Renal pelvis (tissue), 1 donor: ENCODE measurements at regions not wholly inside any gene's neighbourhood (a gene's known extent, or its start where the extent isn't known, plus 50 kb on each side); places are given as distances from the start of the nearest gene placed in this dataset.

Source experiments
- DNase-seq: peaks from one replicate; pipeline ENCODE4 v3.0.0-alpha.2; 2013

DNA sequence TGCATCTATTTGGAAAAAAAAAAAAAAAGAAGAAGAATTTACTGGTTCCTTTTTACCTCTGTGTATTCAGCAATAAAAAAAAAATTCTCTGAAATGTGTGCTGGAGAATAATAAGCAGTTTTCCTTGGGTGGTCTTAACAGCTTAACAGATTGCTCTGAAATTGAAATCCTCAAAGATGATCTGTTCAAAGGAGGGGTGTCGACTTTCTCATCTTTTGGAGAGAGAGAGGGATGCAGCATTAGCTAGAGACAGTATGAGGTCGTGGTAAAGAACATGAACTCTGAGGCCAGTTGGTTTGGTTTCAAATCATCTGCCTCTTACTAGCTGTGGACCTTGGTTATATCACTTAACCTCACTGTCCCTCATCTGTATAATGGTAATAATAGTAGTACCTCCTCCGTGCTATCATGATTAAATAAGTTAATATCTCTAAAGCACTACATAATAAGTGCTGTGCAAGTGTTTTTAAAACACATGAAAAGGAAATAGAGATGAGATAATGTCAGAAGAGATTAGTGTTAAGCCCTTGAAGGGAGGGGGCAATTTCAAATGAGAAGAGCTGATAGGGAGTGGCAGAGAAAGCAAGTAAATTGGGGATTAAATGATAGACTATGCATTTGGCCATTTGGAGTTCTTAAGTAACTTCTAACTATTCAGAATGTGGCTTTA lies 109.9 kb upstream of the LIMCH1 start:
- no peak for DNase-seq

DNA sequence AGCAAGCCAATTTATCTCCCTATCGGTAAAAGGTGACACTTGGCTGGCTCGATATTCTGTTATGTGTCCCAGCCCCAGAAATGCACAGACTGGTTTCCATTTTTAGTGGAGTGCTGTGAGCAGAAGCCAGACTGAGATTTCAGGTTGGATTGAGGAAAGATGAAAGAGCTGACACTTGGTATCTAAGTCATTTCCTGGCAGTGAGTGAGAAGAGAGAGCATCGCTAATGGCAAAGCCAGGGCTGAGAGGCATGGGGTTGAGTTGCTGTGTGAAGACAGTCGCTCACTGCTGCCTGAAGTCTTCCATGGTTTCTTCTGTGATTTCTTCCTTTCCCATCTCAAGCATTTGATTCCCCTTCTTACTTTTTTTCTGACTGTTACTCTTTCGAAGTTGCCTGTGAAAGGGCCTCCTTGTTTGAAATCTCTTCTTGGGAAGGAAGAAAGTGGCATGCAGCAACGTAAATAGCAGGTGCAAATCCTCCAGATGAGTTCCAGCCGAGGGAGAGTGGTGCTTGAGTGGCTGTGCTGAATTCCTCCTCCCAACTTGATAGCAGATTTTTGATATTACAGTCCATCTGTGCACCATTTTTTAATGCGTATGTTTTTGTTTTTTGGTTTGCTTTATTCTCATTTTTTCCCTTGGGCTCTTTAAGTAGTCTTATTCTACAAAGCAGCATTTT lies 109.2 kb upstream of the LIMCH1 start:
- DNase-seq = no peak

DNA sequence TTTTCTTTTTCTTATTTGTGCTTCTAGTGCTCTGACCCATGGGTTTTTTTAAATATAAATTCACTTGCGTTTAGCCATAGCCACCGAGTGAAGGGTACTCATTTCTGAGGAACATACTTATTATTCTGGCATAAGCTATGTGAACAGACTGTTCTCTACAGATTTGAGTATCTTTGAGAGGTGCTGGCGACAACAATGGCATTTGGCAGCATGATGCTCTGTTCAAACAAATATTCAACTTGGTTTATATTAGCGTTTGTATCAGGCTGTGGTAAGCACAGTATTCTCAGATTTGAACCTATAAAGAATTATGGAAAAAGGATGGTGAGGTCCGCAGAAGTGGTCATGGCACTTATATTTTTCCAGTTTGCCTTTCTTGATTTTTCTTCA lies 108.7 kb upstream of the LIMCH1 start:
- DNase-seq = no peak

DNA sequence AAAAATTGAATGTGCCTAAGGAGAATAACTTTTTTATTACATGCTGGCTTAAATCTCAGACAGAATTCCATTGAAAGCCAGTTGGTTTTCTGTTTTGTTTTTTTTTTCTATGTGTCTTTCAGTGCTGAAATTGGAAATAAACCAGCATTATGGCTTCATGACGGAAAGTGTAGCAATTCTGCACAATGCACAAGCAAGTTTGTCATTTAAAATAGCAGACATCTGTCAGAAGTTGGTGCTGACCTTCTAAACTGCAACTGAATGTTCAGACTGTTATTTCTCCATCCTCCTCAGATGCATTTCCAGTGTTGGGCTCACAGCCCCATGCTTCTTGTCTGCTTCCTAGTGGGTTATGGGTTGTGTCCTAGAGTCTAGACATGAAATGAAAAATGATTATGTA lies 107.2 kb upstream of the LIMCH1 start:
- DNase-seq = no peak

- no peak for DNase-seq
Observed at GRCh38 chr4:41431276-41431675, 106.7 kb upstream of the LIMCH1 start.

GRCh38 chr4:41432219-41432618 lies 105.7 kb upstream of the LIMCH1 start:
- no peak for DNase-seq

DNA sequence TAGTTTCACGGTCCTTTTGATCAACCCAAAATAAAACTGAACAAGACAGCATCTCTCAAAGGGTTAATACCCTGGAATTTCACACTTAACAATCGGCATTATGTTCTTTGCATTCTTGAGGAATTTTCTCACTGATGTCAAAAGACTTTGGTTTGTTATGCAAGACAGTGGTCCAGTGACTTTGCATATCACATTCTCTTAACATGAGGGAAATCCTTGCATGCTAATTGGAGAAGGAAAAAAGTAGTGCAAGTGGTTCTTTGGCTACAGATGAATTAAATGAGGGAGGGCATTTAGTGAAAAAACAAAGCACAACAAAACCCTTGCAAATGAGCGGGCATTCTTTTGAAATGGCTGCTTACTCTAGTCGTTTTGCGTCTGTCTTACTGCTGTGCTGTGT lies 105.1 kb upstream of the LIMCH1 start:
- no peak for DNase-seq

GRCh38 chr4:41433361-41433760 lies 104.6 kb upstream of the LIMCH1 start:
- no peak for DNase-seq

DNA sequence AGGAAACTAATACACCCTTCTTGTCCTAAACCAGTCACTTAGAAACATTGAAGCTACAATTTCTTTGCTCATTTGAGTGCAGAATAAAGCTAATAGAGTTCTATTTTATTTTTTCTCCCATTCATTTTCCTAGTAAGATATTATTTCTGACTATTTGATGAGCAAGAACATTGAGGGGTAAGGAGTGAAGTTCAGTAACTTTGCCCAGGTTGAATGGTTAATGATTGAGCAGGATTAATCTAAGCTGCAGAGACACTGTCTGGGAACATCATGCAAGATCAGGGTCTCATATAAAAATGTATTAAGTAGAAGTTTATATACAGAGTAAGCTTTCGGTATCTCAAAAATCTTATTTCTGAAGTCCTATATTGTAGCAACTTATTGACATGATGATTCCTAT lies 102.4 kb upstream of the LIMCH1 start:
- no peak for DNase-seq

DNA sequence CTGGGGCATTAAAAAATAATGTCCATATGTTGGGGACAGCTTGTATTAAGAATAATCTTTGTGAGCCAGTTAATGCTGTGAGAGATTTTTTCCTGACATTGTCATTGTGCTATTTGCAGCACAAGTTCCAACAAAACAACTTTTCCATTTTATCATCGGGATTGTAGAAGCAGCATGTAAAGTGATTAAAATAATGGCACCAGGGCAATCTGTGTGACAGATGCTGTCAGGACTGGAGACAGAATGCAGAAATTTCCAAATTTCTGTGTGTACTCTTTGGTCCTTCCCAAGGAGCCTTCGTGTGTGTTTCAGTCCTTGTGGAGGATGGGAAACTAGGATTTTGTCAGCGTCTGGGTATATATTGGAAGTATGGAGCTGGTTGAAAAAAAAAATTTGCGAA lies 101.5 kb upstream of the LIMCH1 start:
- no peak for DNase-seq

GRCh38 chr4:41437111-41437536 lies 100.8 kb upstream of the LIMCH1 start:
- DNase-seq = peak; percentile 70

- no peak for DNase-seq
Observed at GRCh38 chr4:41438931-41439297, 99.0 kb upstream of the LIMCH1 start.

GRCh38 chr4:41442810-41443209 lies 95.1 kb upstream of the LIMCH1 start:
- DNase-seq = no peak

- no peak for DNase-seq
Observed at GRCh38 chr4:41443340-41444079, 94.4 kb upstream of the LIMCH1 start.

GRCh38 chr4:41446391-41446790 lies 91.6 kb upstream of the LIMCH1 start:
- DNase-seq = no peak

GRCh38 chr4:41446981-41447725 lies 90.8 kb upstream of the LIMCH1 start:
- no peak for DNase-seq

DNA sequence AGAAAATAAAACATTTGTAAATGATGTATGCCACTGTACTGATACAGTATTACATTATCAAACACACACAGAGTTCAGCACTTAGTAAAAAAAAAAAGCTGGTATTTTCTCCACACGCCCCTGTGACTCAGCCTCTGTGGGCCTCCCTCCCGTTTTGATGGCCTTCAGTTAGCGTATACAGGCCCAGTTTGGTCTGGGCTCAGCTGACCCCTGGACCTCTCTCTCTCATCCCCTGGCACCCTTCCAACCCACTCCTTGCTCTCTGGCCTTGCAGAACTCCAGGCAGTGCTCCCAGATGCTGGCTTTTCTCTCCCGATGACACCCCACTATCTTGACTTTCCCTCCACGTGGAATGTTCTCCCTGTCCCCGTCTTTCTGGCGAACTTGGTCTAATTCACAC lies 89.0 kb upstream of the LIMCH1 start:
- no peak for DNase-seq

DNA sequence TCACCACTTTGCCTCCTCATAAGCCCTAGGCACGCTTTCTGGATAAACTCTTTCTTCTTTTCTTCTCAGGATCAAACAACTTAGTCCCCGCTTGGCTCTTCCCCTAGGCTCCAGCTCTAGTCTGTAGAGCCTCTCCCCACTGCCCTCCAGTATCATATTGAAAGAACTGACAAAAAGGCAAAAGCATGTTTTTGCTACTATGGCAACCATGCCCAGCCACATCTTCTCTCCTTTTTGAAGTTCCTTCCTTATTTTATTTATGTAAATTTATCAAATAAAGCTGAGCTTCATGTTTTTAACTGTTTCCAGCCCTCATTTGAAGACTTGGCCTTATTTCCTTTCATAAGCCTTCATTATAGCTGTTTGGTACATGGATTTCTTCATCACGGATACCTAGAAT lies 86.0 kb upstream of the LIMCH1 start:
- no peak for DNase-seq

- DNase-seq = no peak
Observed at GRCh38 chr4:41452484-41453225, 85.3 kb upstream of the LIMCH1 start.

GRCh38 chr4:41454423-41454822 lies 83.5 kb upstream of the LIMCH1 start:
- DNase-seq = no peak

- DNase-seq = no peak
Observed at GRCh38 chr4:41455206-41455605, 82.8 kb upstream of the LIMCH1 start.

DNA sequence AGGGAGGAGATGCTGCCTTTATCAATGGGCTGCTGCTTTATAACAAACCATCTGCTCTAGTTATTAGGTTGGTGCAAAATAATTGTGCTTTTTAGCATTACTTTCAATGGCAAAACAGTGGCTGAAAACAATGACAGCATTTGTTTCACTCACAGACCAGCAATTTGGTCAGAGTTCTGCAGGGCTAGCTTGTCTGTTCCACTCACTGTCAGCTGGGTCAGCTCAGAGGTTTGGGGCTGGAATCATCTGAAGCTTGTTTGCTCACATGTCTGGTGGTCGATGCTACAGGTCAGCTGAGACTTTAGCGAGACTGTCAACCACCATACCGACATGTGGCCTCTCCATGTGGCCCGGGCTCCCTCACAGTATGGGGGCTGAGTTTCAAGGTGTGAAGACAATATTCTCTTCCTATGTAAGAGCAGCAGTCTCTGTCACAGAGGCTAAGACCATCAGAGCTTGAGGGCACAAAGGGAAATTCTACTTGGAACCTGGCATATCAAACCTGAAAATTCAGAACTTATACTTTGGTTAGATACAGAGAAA lies 81.3 kb upstream of the LIMCH1 start:
- DNase-seq = no peak
